CD4-positive, alpha-beta T cell (primary cell): ENCODE measurements at regions not wholly inside any gene's neighbourhood (a gene's known extent, or its start where the extent isn't known, plus 50 kb on each side); places are given as distances from the start of the nearest gene placed in this dataset.
"Not testable (repeated sequence)": the region's sequence is repeated elsewhere in the genome, so short reads cannot be mapped to it uniquely, and the experiment has no call there.

Source experiments
- ATAC-seq: fragments of 200-7000 bp; cut with Tn5 transposase; one replicate; pipeline ENCODE4 v1.10.0; 2022; ENCODE audit warnings: mild to moderate bottlenecking; ENCODE audit not compliant: poor library complexity
- CTCF ChIA-PET: fragments of 350-600 bp; sonication (Branson Sonifier 250); formaldehyde crosslinking; loops from one replicate; lab custom pipeline; 2021; ENCODE audit warnings: antibody characterized with exemption, inconsistent platforms; lab: Charles Lee
- POLR2A ChIA-PET: fragments of 350-600 bp; sonication (Branson Sonifier 250); formaldehyde crosslinking; loops from one replicate; lab custom pipeline; 2021; ENCODE audit warnings: antibody characterized with exemption, inconsistent platforms; lab: Charles Lee
- DNase-seq, 14 experiments: peaks; one replicate each; pipeline ENCODE4 v3.0.0-alpha.2; 2013 to 2020; ENCODE audit warnings: mixed read lengths in 2 of 14
- H3K27ac ChIP-seq, 2 donors: one replicate each; pipeline versions ENCODE4 v1.5.1 to v1.7.0; 2013; ENCODE audit warnings: low read length in 2 of 2, low read depth in 1 of 2, mild to moderate bottlenecking in 1 of 2
- H3K27me3 ChIP-seq, 2 experiments: 1 replicate in 1 of 2; 2 replicates in 1 of 2; pipeline versions ENCODE4 v1.6.1 to v1.7.0; 2013; ENCODE audit warnings: low read length in 2 of 2, control low read depth in 1 of 2, mild to moderate bottlenecking in 1 of 2, moderate library complexity in 1 of 2; ENCODE audit not compliant: insufficient read depth in 2 of 2, control insufficient read depth in 1 of 2
- H3K36me3 ChIP-seq: one replicate; pipeline ENCODE4 v1.6.1; 2013; ENCODE audit warnings: low read length, control low read depth; ENCODE audit not compliant: insufficient read depth
- H3K4me1 ChIP-seq: one replicate; pipeline ENCODE4 v1.6.1; 2013; ENCODE audit warnings: low read length, control low read depth; ENCODE audit not compliant: insufficient read depth
- H3K4me3 ChIP-seq: one replicate; pipeline ENCODE4 v1.5.1; 2013; ENCODE audit warnings: mild to moderate bottlenecking, low read length, moderate library complexity
- H3K9me3 ChIP-seq, 2 experiments: 1 replicate in 1 of 2; 2 replicates in 1 of 2; pipeline versions ENCODE4 v1.6.1 to v1.7.0; 2013; ENCODE audit warnings: low read length in 2 of 2, mild to moderate bottlenecking in 2 of 2, control low read depth in 1 of 2, moderate library complexity in 1 of 2; ENCODE audit not compliant: control insufficient read depth in 1 of 2, insufficient read depth in 1 of 2
- H3K27ac Mint-ChIP-seq: one replicate; pipeline ENCODE4 v1.8.0; 2020; ENCODE audit warnings: mixed read lengths
- H3K27me3 Mint-ChIP-seq: one replicate; pipeline ENCODE4 v1.8.0; 2021; ENCODE audit warnings: mixed read lengths
- H3K36me3 Mint-ChIP-seq: one replicate; pipeline ENCODE4 v1.8.0; 2021; ENCODE audit warnings: low read depth, mixed read lengths
- H3K4me1 Mint-ChIP-seq: one replicate; pipeline ENCODE4 v1.8.0; 2021; ENCODE audit warnings: low read depth, mixed read lengths
- H3K4me3 Mint-ChIP-seq: one replicate; pipeline ENCODE4 v1.8.0; 2020; ENCODE audit warnings: mild to moderate bottlenecking, mixed read lengths
- H3K9me3 Mint-ChIP-seq: one replicate; pipeline ENCODE4 v1.8.0; 2020; ENCODE audit warnings: mixed read lengths
- intact Hi-C, 2 experiments: fragments of 100-400 bp; cut with DNase I in 1 of 2; cut with micrococcal nuclease in 1 of 2; formaldehyde crosslinking; loops; one replicate each; pipeline versions ENCODE4 v1.15.1 to v1.9.0; 2023 to 2025; cut with DNase I, micrococcal nuclease
- TF ChIP-seq, protein P1 (sequence below): fragments of 200-600 bp; IDR thresholded peaks from one replicate; pipeline ENCODE4 v1.8.0; 2022; ENCODE audit warnings: antibody characterized with exemption, mild to moderate bottlenecking

DNA sequence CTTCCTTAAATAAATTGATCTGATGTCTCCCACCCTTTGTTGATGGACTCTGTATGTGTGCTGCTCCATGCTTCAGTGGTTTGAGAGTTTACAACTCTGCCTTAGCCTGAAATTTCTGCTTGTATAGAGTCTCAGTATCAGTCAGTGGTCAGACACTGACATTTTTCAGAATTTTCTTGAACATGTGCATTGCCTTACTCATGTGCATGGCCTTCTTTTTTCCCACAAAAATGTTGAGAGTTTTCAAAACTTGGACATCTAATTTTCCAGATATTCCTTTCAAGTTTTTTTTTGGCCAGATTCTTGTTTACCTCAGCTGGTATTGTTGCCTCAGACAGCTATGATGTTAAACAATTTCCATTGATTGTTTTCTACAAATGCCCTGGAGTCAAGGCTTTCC is 427.1 kb upstream of the CHD1 start:
- no peaks in the 10 kb centered on the region for H3K4me1 Mint-ChIP-seq
- POLR2A ChIA-PET, result no interaction called here
- no peak overlapping the region for H3K27ac Mint-ChIP-seq

DNA sequence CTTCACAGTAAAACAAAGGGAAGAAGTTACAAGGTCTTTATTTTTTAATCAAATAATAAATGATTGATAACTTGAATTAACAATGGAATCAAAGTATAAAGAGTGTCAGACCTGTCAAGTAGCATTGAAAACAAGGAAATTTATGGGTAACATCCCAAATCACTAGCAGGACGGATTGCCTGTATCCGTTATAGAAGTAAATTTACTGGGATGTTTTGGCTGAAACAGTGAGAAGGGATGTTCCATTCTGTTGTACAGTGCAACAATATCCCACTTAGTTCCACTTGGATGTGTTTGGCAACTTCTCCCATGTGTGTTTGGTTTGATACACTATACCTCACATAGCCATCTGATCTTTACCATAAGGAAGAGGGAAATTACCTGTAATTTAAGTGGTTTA is 421.0 kb upstream of the CHD1 start:
- H3K4me3 ChIP-seq, result no peak overlapping the region
- peaks cover 0 to 20% of the 10 kb centered on the region in 2 experiments for H3K9me3 ChIP-seq
- no peaks in the 10 kb centered on the region for H3K4me1 Mint-ChIP-seq
- no peaks in the 10 kb centered on the region for H3K36me3 Mint-ChIP-seq
- H3K27ac Mint-ChIP-seq, result no peak overlapping the region
- no peaks in the 10 kb centered on the region for H3K27me3 Mint-ChIP-seq
- DNase-seq (no peak), ATAC-seq (no peak)
- H3K4me3 Mint-ChIP-seq, result no peak overlapping the region
- TF ChIP-seq, protein P1, sequence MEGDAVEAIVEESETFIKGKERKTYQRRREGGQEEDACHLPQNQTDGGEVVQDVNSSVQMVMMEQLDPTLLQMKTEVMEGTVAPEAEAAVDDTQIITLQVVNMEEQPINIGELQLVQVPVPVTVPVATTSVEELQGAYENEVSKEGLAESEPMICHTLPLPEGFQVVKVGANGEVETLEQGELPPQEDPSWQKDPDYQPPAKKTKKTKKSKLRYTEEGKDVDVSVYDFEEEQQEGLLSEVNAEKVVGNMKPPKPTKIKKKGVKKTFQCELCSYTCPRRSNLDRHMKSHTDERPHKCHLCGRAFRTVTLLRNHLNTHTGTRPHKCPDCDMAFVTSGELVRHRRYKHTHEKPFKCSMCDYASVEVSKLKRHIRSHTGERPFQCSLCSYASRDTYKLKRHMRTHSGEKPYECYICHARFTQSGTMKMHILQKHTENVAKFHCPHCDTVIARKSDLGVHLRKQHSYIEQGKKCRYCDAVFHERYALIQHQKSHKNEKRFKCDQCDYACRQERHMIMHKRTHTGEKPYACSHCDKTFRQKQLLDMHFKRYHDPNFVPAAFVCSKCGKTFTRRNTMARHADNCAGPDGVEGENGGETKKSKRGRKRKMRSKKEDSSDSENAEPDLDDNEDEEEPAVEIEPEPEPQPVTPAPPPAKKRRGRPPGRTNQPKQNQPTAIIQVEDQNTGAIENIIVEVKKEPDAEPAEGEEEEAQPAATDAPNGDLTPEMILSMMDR, result no peak
- ChIA-PET POLR2A (no interaction called here), CTCF (no interaction called here)
- no peaks in the 10 kb centered on the region for H3K36me3 ChIP-seq
- intact Hi-C loops, result no loop called here
- no peaks in the 10 kb centered on the region for H3K27me3 ChIP-seq
- H3K4me1 ChIP-seq, result no peaks in the 10 kb centered on the region
- peaks cover 4% of the 10 kb centered on the region for H3K9me3 Mint-ChIP-seq
- no peak overlapping the region for H3K27ac ChIP-seq

More for the DNA sequence above, 427.1 kb upstream of the CHD1 start:
- H3K36me3 ChIP-seq, result no peaks in the 10 kb centered on the region
- TF ChIP-seq, protein P1, result no peak
- ATAC-seq (no peak), DNase-seq (no peak)
- H3K27ac ChIP-seq, result no peak overlapping the region
- H3K9me3 ChIP-seq, result peaks cover 0 to 19% of the 10 kb centered on the region in 2 experiments
- no peaks in the 10 kb centered on the region for H3K27me3 Mint-ChIP-seq
- no peaks in the 10 kb centered on the region for H3K4me1 ChIP-seq
- H3K4me3 ChIP-seq, result no peak overlapping the region
- no peaks in the 10 kb centered on the region for H3K27me3 ChIP-seq
- intact Hi-C loops, result no loop called here
- no peak overlapping the region for H3K4me3 Mint-ChIP-seq
- CTCF ChIA-PET, result no interaction called here
- H3K9me3 Mint-ChIP-seq, result peaks cover 4% of the 10 kb centered on the region
- no peaks in the 10 kb centered on the region for H3K36me3 Mint-ChIP-seq

DNA sequence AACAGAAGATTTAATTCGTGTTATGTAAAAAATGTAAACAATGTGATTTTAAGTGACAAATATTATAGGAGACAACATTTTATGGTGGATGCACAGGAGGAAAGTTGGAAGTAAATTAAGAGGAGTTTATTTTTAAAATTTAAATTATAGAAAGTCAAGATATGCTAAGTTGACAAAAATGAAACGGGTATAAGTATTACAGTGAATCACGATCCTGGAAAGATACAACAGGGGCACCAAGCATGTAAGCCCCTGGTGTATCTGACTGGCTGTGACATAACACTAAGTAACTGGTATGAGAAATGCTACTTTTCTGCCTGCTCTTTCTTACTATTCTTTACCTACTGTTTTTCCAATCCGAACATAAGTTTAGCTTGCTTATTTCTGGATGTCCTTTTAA is 419.8 kb upstream of the CHD1 start:
- H3K27ac Mint-ChIP-seq, result no peak overlapping the region
- H3K9me3 Mint-ChIP-seq, result peaks cover 2% of the 10 kb centered on the region
- Histone ChIP-seq H3K27me3 (no peaks in the 10 kb centered on the region), H3K27ac (no peak overlapping the region), H3K9me3 (peaks cover 0 to 21% of the 10 kb centered on the region in 2 experiments), H3K36me3 (no peaks in the 10 kb centered on the region), H3K4me3 (no peak overlapping the region), H3K4me1 (no peaks in the 10 kb centered on the region)
- no peak for DNase-seq
- ATAC-seq, result no peak
- no peaks in the 10 kb centered on the region for H3K4me1 Mint-ChIP-seq
- intact Hi-C loops, result no loop called here
- TF ChIP-seq, protein P1, result no peak
- POLR2A ChIA-PET, result no interaction called here
- no peaks in the 10 kb centered on the region for H3K27me3 Mint-ChIP-seq
- CTCF ChIA-PET, result no interaction called here
- no peaks in the 10 kb centered on the region for H3K36me3 Mint-ChIP-seq
- H3K4me3 Mint-ChIP-seq, result no peak overlapping the region

DNA sequence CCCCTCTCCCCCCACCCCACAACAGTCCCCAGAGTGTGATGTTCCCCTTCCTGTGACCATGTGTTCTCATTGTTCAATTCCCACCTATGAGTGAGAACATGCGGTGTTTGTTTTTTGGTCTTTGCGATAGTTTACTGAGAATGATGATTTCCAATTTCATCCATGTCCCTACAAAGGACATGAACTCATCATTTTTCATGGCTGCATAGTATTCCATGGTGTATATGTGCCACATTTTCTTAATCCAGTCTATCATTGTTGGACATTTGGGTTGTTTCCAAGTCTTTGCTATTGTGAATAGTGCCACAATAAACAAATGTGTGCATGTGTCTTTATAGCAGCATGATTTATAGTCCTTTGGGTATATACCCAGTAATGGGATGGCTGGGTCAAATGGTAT is 411.0 kb upstream of the CHD1 start:
- CTCF ChIA-PET, result not testable (repeated sequence)

More for the DNA sequence above, 411.0 kb upstream of the CHD1 start:
- intact Hi-C loops, H3K4me1 ChIP-seq, H3K27ac ChIP-seq, H3K4me1 Mint-ChIP-seq, H3K27ac Mint-ChIP-seq, POLR2A ChIA-PET, H3K36me3 Mint-ChIP-seq, H3K27me3 Mint-ChIP-seq, H3K36me3 ChIP-seq, H3K4me3 Mint-ChIP-seq, DNase-seq, H3K27me3 ChIP-seq, H3K9me3 ChIP-seq, ATAC-seq, H3K4me3 ChIP-seq: not testable (repeated sequence)
- H3K9me3 Mint-ChIP-seq, result peaks cover 12% of the 10 kb centered on the region
